ENCODE measurements at regions not wholly inside any gene's neighbourhood (a gene's known extent, or its start where the extent isn't known, plus 50 kb on each side); places are given as distances from the start of the nearest gene placed in this dataset.

GRCh38 chr17:15048381-15048780 lies 216.7 kb downstream of the PMP22 start:
- no peak for ATAC-seq
- no peak overlapping the region for H3K4me3 Mint-ChIP-seq
- H3K4me1 Mint-ChIP-seq (ENCODE audit: low read depth): no peaks in the 10 kb centered on the region
- no peak for DNase-seq
- no peaks in the 10 kb centered on the region for H3K36me3 Mint-ChIP-seq (ENCODE audit: insufficient read depth)
- peaks cover 27% of the 10 kb centered on the region for H3K27me3 Mint-ChIP-seq (ENCODE audit: low read depth)
- H3K9me3 Mint-ChIP-seq: no peaks in the 10 kb centered on the region

- Mint-ChIP-seq H3K4me1 (ENCODE audit: low read depth) (no peaks in the 10 kb centered on the region), H3K9me3 (no peaks in the 10 kb centered on the region), H3K27me3 (ENCODE audit: low read depth) (peaks cover 6% of the 10 kb centered on the region), H3K4me3 (no peak overlapping the region), H3K36me3 (ENCODE audit: insufficient read depth) (no peaks in the 10 kb centered on the region)
- no peak for DNase-seq
- ATAC-seq: no peak
These were observed 222.8 kb downstream of the PMP22 start for GRCh38 chr17:15042311-15042710.

GRCh38 chr17:15039366-15039765 lies 225.8 kb downstream of the PMP22 start:
- ATAC-seq: no peak
- no peaks in the 10 kb centered on the region for H3K4me1 Mint-ChIP-seq (ENCODE audit: low read depth)

GRCh38 chr17:15038656-15039055 lies 226.5 kb downstream of the PMP22 start:
- Mint-ChIP-seq H3K4me1 (ENCODE audit: low read depth) (no peaks in the 10 kb centered on the region), H3K27me3 (ENCODE audit: low read depth) (peaks cover 4% of the 10 kb centered on the region), H3K36me3 (ENCODE audit: insufficient read depth) (no peaks in the 10 kb centered on the region), H3K4me3 (no peak overlapping the region), H3K9me3 (no peaks in the 10 kb centered on the region)
- DNase-seq: no peak
- no peak for ATAC-seq

More at GRCh38 chr17:15039366-15039765, 225.8 kb downstream of the PMP22 start:
- H3K9me3 Mint-ChIP-seq: no peaks in the 10 kb centered on the region
- no peak for DNase-seq
- no peak overlapping the region for H3K4me3 Mint-ChIP-seq
- H3K27me3 Mint-ChIP-seq (ENCODE audit: low read depth): peaks cover 4% of the 10 kb centered on the region
- no peaks in the 10 kb centered on the region for H3K36me3 Mint-ChIP-seq (ENCODE audit: insufficient read depth)

GRCh38 chr17:15036238-15036637 lies 228.9 kb downstream of the PMP22 start:
- no peaks in the 10 kb centered on the region for H3K4me1 Mint-ChIP-seq (ENCODE audit: low read depth)
- DNase-seq (no peak), ATAC-seq (no peak)
- H3K27me3 Mint-ChIP-seq (ENCODE audit: low read depth): peaks cover 11% of the 10 kb centered on the region
- H3K36me3 Mint-ChIP-seq (ENCODE audit: insufficient read depth): no peaks in the 10 kb centered on the region
- no peaks in the 10 kb centered on the region for H3K9me3 Mint-ChIP-seq
- no peak overlapping the region for H3K4me3 Mint-ChIP-seq

- peaks cover 11% of the 10 kb centered on the region for H3K27me3 Mint-ChIP-seq (ENCODE audit: low read depth)
- no peak for ATAC-seq
- H3K4me3 Mint-ChIP-seq: no peak overlapping the region
These were observed 233.2 kb downstream of the PMP22 start for GRCh38 chr17:15031975-15032374.

GRCh38 chr17:15029469-15029868 lies 235.7 kb downstream of the PMP22 start:
- DNase-seq: no peak
- Mint-ChIP-seq H3K4me1 (ENCODE audit: low read depth) (no peaks in the 10 kb centered on the region), H3K27me3 (ENCODE audit: low read depth) (peaks cover 17% of the 10 kb centered on the region), H3K9me3 (no peaks in the 10 kb centered on the region), H3K36me3 (ENCODE audit: insufficient read depth) (no peaks in the 10 kb centered on the region), H3K4me3 (no peak overlapping the region)
- ATAC-seq: no peak

More at GRCh38 chr17:15031975-15032374, 233.2 kb downstream of the PMP22 start:
- no peaks in the 10 kb centered on the region for H3K36me3 Mint-ChIP-seq (ENCODE audit: insufficient read depth)
- no peak for DNase-seq
- H3K9me3 Mint-ChIP-seq: no peaks in the 10 kb centered on the region
- no peaks in the 10 kb centered on the region for H3K4me1 Mint-ChIP-seq (ENCODE audit: low read depth)

- ATAC-seq (no peak), DNase-seq (no peak)
- no peaks in the 10 kb centered on the region for H3K9me3 Mint-ChIP-seq
- no peaks in the 10 kb centered on the region for H3K4me1 Mint-ChIP-seq (ENCODE audit: low read depth)
- H3K27me3 Mint-ChIP-seq (ENCODE audit: low read depth): peaks cover 15% of the 10 kb centered on the region
- H3K4me3 Mint-ChIP-seq: no peak overlapping the region
- no peaks in the 10 kb centered on the region for H3K36me3 Mint-ChIP-seq (ENCODE audit: insufficient read depth)
These were observed 237.3 kb downstream of the PMP22 start for GRCh38 chr17:15027853-15028252.

GRCh38 chr17:15026088-15026487 lies 239.0 kb downstream of the PMP22 start:
- Mint-ChIP-seq H3K4me1 (ENCODE audit: low read depth) (no peaks in the 10 kb centered on the region), H3K36me3 (ENCODE audit: insufficient read depth) (no peaks in the 10 kb centered on the region), H3K27me3 (ENCODE audit: low read depth) (peaks cover 8% of the 10 kb centered on the region), H3K4me3 (no peak overlapping the region), H3K9me3 (no peaks in the 10 kb centered on the region)
- ATAC-seq (no peak), DNase-seq (no peak)

GRCh38 chr17:15023589-15024336 lies 241.4 kb downstream of the PMP22 start:
- H3K36me3 Mint-ChIP-seq (ENCODE audit: insufficient read depth): no peaks in the 10 kb centered on the region
- H3K4me3 Mint-ChIP-seq: no peak overlapping the region
- H3K4me1 Mint-ChIP-seq (ENCODE audit: low read depth): no peaks in the 10 kb centered on the region
- H3K9me3 Mint-ChIP-seq: no peaks in the 10 kb centered on the region
- H3K27me3 Mint-ChIP-seq (ENCODE audit: low read depth): peaks cover 6% of the 10 kb centered on the region
- DNase-seq (no peak), ATAC-seq (no peak)

- Mint-ChIP-seq H3K4me3 (no peak overlapping the region), H3K36me3 (ENCODE audit: insufficient read depth) (no peaks in the 10 kb centered on the region), H3K4me1 (ENCODE audit: low read depth) (no peaks in the 10 kb centered on the region), H3K27me3 (ENCODE audit: low read depth) (no peaks in the 10 kb centered on the region), H3K9me3 (no peaks in the 10 kb centered on the region)
- ATAC-seq (no peak), DNase-seq (no peak)
These were observed 246.0 kb downstream of the PMP22 start for GRCh38 chr17:15019158-15019557.

GRCh38 chr17:15012351-15012980 lies 252.7 kb downstream of the PMP22 start:
- Mint-ChIP-seq H3K27me3 (ENCODE audit: low read depth) (peaks cover 4% of the 10 kb centered on the region), H3K9me3 (no peaks in the 10 kb centered on the region), H3K36me3 (ENCODE audit: insufficient read depth) (no peaks in the 10 kb centered on the region), H3K4me1 (ENCODE audit: low read depth) (no peaks in the 10 kb centered on the region), H3K4me3 (no peak overlapping the region)
- ATAC-seq (no peak), DNase-seq (no peak)

GRCh38 chr17:15009087-15009486 lies 256.0 kb downstream of the PMP22 start:
- Mint-ChIP-seq H3K4me3 (no peak overlapping the region), H3K36me3 (ENCODE audit: insufficient read depth) (no peaks in the 10 kb centered on the region), H3K4me1 (ENCODE audit: low read depth) (no peaks in the 10 kb centered on the region)

GRCh38 chr17:15007147-15007553 lies 258.0 kb downstream of the PMP22 start:
- no peaks in the 10 kb centered on the region for H3K4me1 Mint-ChIP-seq (ENCODE audit: low read depth)
- no peaks in the 10 kb centered on the region for H3K9me3 Mint-ChIP-seq
- no peak overlapping the region for H3K4me3 Mint-ChIP-seq
- H3K27me3 Mint-ChIP-seq (ENCODE audit: low read depth): peaks cover 2% of the 10 kb centered on the region
- DNase-seq (no peak), ATAC-seq (no peak)
- no peaks in the 10 kb centered on the region for H3K36me3 Mint-ChIP-seq (ENCODE audit: insufficient read depth)

More at GRCh38 chr17:15009087-15009486, 256.0 kb downstream of the PMP22 start:
- peaks cover 4% of the 10 kb centered on the region for H3K27me3 Mint-ChIP-seq (ENCODE audit: low read depth)
- DNase-seq (no peak), ATAC-seq (no peak)
- H3K9me3 Mint-ChIP-seq: no peaks in the 10 kb centered on the region
